CD14-positive monocyte (primary cell): ENCODE measurements at regions not wholly inside any gene's neighbourhood (a gene's known extent, or its start where the extent isn't known, plus 50 kb on each side); places are given as distances from the start of the nearest gene placed in this dataset.

Experiments used
- DNase-seq, 3 donors: peaks; one replicate each; pipeline ENCODE4 v3.0.0-alpha.2; 2011 to 2022
- H2AFZ ChIP-seq: 2 replicates; pipeline ENCODE4 v1.6.0; 2012; ENCODE audit warnings: mild to moderate bottlenecking, low read depth, low read length, inconsistent platforms; ENCODE audit not compliant: insufficient read depth, poor library complexity, severe bottlenecking
- H3K27ac ChIP-seq, 2 donors: 1 replicate in 1 of 2; 2 replicates in 1 of 2; pipeline ENCODE4 v1.5.1; 2012 to 2013; ENCODE audit warnings: low read length in 2 of 2, control low read depth in 1 of 2, inconsistent platforms in 1 of 2, low read depth in 1 of 2, mild to moderate bottlenecking in 1 of 2
- H3K27me3 ChIP-seq, 2 donors: one replicate each; pipeline versions ENCODE4 v1.6.0 to v1.6.1; 2011 to 2013; ENCODE audit warnings: low read length in 2 of 2; ENCODE audit not compliant: control insufficient read depth in 2 of 2, insufficient read depth in 2 of 2
- H3K36me3 ChIP-seq, 2 donors: replicated peaks in 1 of 2; 1 replicate in 1 of 2; 2 replicates in 1 of 2; pipeline versions ENCODE4 v1.5.1 to v1.6.1; 2012 to 2013; ENCODE audit warnings: low read length in 2 of 2, control low read depth in 1 of 2, inconsistent platforms in 1 of 2, mild to moderate bottlenecking in 1 of 2; ENCODE audit not compliant: insufficient read depth in 2 of 2, control insufficient read depth in 1 of 2
- H3K4me1 ChIP-seq, 2 donors: 1 replicate in 1 of 2; 2 replicates in 1 of 2; pipeline versions ENCODE4 v1.5.1 to v1.6.1; 2012 to 2013; ENCODE audit warnings: low read length in 2 of 2, control low read depth in 1 of 2, inconsistent platforms in 1 of 2, mild to moderate bottlenecking in 1 of 2, moderate library complexity in 1 of 2; ENCODE audit not compliant: insufficient read depth in 2 of 2, control insufficient read depth in 1 of 2
- H3K4me2 ChIP-seq: replicated peaks from 2 replicates; pipeline ENCODE3; 2012; ENCODE audit warnings: low read length, moderate library complexity, mild to moderate bottlenecking; ENCODE audit not compliant: poor library complexity, severe bottlenecking; ENCODE audit errors: extremely low read depth
- H3K4me3 ChIP-seq, 3 experiments: fragments of 200-600 bp in 1 of 3; sonication (generic) in 1 of 3; replicated peaks in 1 of 3; 1 replicate in 2 of 3; 2 replicates in 1 of 3; pipeline ENCODE4 v1.5.1; 2011 to 2013; ENCODE audit warnings: low read length in 3 of 3, mild to moderate bottlenecking in 3 of 3, control low read depth in 2 of 3, low read depth in 2 of 3, inconsistent platforms in 1 of 3, moderate library complexity in 1 of 3
- H3K79me2 ChIP-seq: 2 replicates; pipeline ENCODE4 v1.6.0; 2012; ENCODE audit warnings: mild to moderate bottlenecking, control low read depth, inconsistent platforms, low read length, moderate library complexity; ENCODE audit not compliant: insufficient read depth
- H3K9ac ChIP-seq: 2 replicates; pipeline ENCODE4 v1.6.0; 2017; ENCODE audit warnings: low read length, mild to moderate bottlenecking; ENCODE audit not compliant: insufficient read depth, poor library complexity, severe bottlenecking
- H3K9me3 ChIP-seq, 2 donors: replicated peaks in 1 of 2; 1 replicate in 1 of 2; 2 replicates in 1 of 2; pipeline versions ENCODE4 v1.5.1 to v1.6.1; 2012 to 2013; ENCODE audit warnings: low read length in 2 of 2, control low read depth in 1 of 2; ENCODE audit not compliant: control insufficient read depth in 1 of 2, insufficient read depth in 1 of 2
- H4K20me1 ChIP-seq: 2 replicates; pipeline ENCODE4 v1.6.0; 2012; ENCODE audit warnings: mild to moderate bottlenecking, low read length, control low read depth, moderate library complexity; ENCODE audit not compliant: insufficient read depth
- H3K27ac Mint-ChIP-seq, 7 donors: one replicate each; pipeline ENCODE4 v1.8.0; 2020; ENCODE audit warnings: mild to moderate bottlenecking in 7 of 7, mixed read lengths in 7 of 7, moderate library complexity in 6 of 7, inconsistent platforms in 2 of 7
- H3K27me3 Mint-ChIP-seq, 3 donors: one replicate each; pipeline ENCODE4 v1.8.0; 2021 to 2022; ENCODE audit warnings: low read depth in 3 of 3, mild to moderate bottlenecking in 3 of 3, mixed read lengths in 3 of 3, moderate library complexity in 3 of 3, inconsistent platforms in 1 of 3
- H3K36me3 Mint-ChIP-seq, 2 donors: one replicate each; pipeline ENCODE4 v1.8.0; 2020; ENCODE audit warnings: mixed read lengths in 2 of 2, inconsistent platforms in 1 of 2, mild to moderate bottlenecking in 1 of 2
- H3K4me1 Mint-ChIP-seq: one replicate; pipeline ENCODE4 v1.8.0; 2020; ENCODE audit warnings: mild to moderate bottlenecking, mixed read lengths
- H3K4me3 Mint-ChIP-seq, 2 donors: one replicate each; pipeline ENCODE4 v1.8.0; 2020; ENCODE audit warnings: mild to moderate bottlenecking in 2 of 2, mixed read lengths in 2 of 2, moderate library complexity in 1 of 2
- H3K9me3 Mint-ChIP-seq, 7 donors: one replicate each; pipeline ENCODE4 v1.8.0; 2020 to 2022; ENCODE audit warnings: mixed read lengths in 7 of 7, mild to moderate bottlenecking in 6 of 7, moderate library complexity in 6 of 7, inconsistent platforms in 2 of 7
- CTCF ChIP-seq: fragments of 200-600 bp; IDR thresholded peaks from one replicate; pipeline ENCODE4 v1.8.0; 2022; ENCODE audit warnings: antibody characterized with exemption, mild to moderate bottlenecking
- WGBS: methylation state at CpG from one replicate; pipeline ENCODE4 v1.1.5; 2013; ENCODE audit warnings: missing lambda C conversion rate; ENCODE audit not compliant: insufficient coverage; 5-methylcytosine and 5-hydroxymethylcytosine counted together
- intact Hi-C, 2 donors: fragments of 100-400 bp; cut with micrococcal nuclease; formaldehyde crosslinking; loops; one replicate each; pipeline versions ENCODE4 v1.15.0 to v1.15.1; 2023

DNA sequence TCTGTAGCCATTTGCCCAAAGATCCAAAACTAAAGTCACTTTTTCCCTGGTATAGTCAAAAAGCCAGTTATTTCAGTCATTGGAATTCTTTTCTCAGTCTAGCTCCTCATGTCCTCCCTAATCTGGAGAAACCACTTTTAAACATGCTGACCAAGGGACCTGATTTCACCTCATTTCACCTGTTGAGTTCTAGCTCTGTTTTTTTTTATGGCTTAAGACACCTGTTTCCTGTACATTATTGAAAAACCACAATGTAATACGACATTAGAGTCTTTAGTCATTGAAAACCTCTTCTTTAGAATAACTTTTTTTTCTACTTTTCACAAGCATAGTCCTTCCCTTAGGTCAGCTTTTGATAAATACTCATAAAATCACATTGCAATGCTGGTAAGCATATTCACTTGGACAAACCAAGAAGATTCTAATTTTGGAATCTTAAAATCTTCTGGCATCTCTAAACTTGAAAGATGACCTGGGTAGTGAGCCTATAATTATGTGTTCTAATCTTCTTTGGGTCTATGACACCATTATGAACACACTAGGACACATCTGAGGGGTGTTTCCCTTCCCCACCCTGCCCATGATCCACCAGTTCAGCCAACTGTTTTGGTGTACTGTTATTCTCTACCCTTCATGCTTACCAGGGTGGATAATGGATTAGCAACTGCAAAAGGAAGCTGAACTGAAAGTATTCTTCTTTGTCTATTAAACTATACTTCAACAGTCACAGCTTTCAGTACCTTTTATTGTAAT lies 103.5 kb upstream of the FXR1 start:
- H3K4me2 ChIP-seq, result no peak overlapping the region
- no peak overlapping the region for H3K4me3 ChIP-seq
- no peak overlapping the region for H3K4me3 Mint-ChIP-seq
- H3K9me3 ChIP-seq, result no peaks in the 10 kb centered on the region
- TF ChIP-seq CTCF, result no peak
- intact Hi-C loops, result no loop called here
- no peaks in the 10 kb centered on the region for H3K27me3 ChIP-seq
- no peaks in the 10 kb centered on the region for H3K9me3 Mint-ChIP-seq
- no CpG with 5 or more reads among the region's 1 CpG for WGBS
- no peak overlapping the region for H2AFZ ChIP-seq
- no peak overlapping the region for H3K9ac ChIP-seq
- no peaks in the 10 kb centered on the region for H3K4me1 ChIP-seq
- H3K79me2 ChIP-seq, result no peaks in the 10 kb centered on the region
- H3K4me1 Mint-ChIP-seq, result no peaks in the 10 kb centered on the region
- no peaks in the 10 kb centered on the region for H3K36me3 Mint-ChIP-seq
- no peak for DNase-seq
- no peak overlapping the region for H3K27ac Mint-ChIP-seq
- H3K27me3 Mint-ChIP-seq, result peaks cover 0 to 2% (median 0%) of the 10 kb centered on the region in 3 donors
- H3K27ac ChIP-seq, result no peak overlapping the region
- no peaks in the 10 kb centered on the region for H4K20me1 ChIP-seq
- no peaks in the 10 kb centered on the region for H3K36me3 ChIP-seq

DNA sequence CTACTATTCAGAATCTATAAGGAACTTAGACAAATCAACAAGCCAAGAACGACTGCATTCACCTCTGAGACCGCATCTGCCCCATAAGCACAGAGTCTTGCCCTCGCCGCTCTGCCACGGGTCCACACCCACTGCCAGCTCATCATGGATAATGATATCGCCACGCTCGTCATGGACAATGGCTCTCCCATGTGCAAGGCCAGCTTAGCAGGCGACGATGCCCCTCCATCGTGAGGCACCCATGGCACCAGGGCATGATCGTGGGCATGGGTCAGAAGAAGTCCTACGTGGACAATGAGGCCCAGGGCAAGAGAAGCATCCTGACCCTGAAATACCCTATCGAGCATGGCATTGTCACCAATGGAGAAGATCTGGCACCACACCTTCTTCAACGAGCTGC lies 92.1 kb upstream of the FXR1 start:
- WGBS, result 94% methylated on average over 15 of the region's 15 CpGs
- Histone ChIP-seq H3K36me3 (no peaks in the 10 kb centered on the region), H3K4me2 (no peak overlapping the region), H3K27me3 (no peaks in the 10 kb centered on the region), H3K27ac (no peak overlapping the region), H3K79me2 (no peaks in the 10 kb centered on the region), H3K4me3 (no peak overlapping the region), H4K20me1 (no peaks in the 10 kb centered on the region), H2AFZ (no peak overlapping the region), H3K9ac (no peak overlapping the region), H3K9me3 (peaks cover 10 to 12% of the 10 kb centered on the region in 2 donors), H3K4me1 (no peaks in the 10 kb centered on the region)
- intact Hi-C loops, result no loop called here
- Mint-ChIP-seq H3K4me3 (no peak overlapping the region), H3K9me3 (peaks cover 0 to 9% (median 3%) of the 10 kb centered on the region in 7 donors), H3K27me3 (peaks cover 0 to 3% (median 0%) of the 10 kb centered on the region in 3 donors), H3K4me1 (no peaks in the 10 kb centered on the region), H3K36me3 (no peaks in the 10 kb centered on the region), H3K27ac (no peak overlapping the region)
- no peak for TF ChIP-seq CTCF
- DNase-seq, result peak in 1 of 3 donors; percentile 1
